SK-N-SH treated with all-trans-retinoic acid at 6 μM for 48 hours (cell line): ENCODE measurements at regions not wholly inside any gene's neighbourhood (a gene's known extent, or its start where the extent isn't known, plus 50 kb on each side); places are given as distances from the start of the nearest gene placed in this dataset.

Experiments
- ISL1 ChIP-seq: fragments of 250-450 bp; sonication (Bioruptor Pico); IDR thresholded peaks from 2 replicates; pipeline ENCODE4 v2.1.2; 2022; ENCODE audit warnings: mild to moderate bottlenecking, moderate library complexity
- ZC3H10 ChIP-seq: fragments of 250-450 bp; sonication (Bioruptor Pico); IDR thresholded peaks from 2 replicates; pipeline ENCODE4 v1.5.1; 2021; ENCODE audit warnings: mild to moderate bottlenecking, moderate library complexity
- ZFP30 ChIP-seq: fragments of 450-650 bp; formaldehyde crosslinking; IDR thresholded peaks from 2 replicates; pipeline ENCODE4 v1.5.0; 2022; ENCODE audit warnings: mild to moderate bottlenecking, moderate library complexity

DNA sequence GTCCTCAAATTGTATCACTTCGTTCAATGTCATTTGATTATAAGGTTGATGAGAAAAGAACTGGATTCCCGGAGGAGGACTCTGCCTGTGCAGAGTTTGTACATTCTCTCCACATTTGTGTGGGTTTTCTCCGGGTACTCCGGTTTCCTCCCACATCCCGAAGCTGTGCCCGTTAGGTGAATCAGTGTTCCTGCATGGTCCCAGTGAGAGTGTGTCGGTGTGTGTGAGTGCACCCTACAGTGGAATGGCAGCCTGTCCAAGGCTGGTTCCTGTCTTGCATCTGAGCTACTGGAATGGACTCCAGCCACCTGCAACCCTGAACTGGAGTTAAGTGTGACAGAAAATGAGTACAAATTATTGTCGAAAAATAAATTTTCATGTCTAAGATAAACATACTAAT, 92.2 kb upstream of the KCTD3 start:
- no peak for TF ChIP-seq ZFP30 (CRISPR knock-in tag)
- TF ChIP-seq ISL1 (CRISPR knock-in tag) = no peak
- no peak for TF ChIP-seq ZC3H10
